Body of pancreas (tissue), 4 donors: ENCODE measurements at regions not wholly inside any gene's neighbourhood (a gene's known extent, or its start where the extent isn't known, plus 50 kb on each side); places are given as distances from the start of the nearest gene placed in this dataset.

Experiments
- POLR2A ChIP-seq, 3 donors: fragments of 450-650 bp; IDR thresholded peaks; one replicate each; pipeline ENCODE4 v1.6.1; 2016; ENCODE audit warnings: antibody characterized with exemption in 3 of 3, mild to moderate bottlenecking in 2 of 3
- TF ChIP-seq, protein P1 (sequence below), 7 experiments: fragments of 450-650 bp in 4 of 7; fragments of 200-600 bp in 3 of 7; sonication (generic) in 3 of 7; IDR thresholded peaks; one replicate each; pipeline ENCODE4 v1.5.1; 2016 to 2019; ENCODE audit warnings: antibody characterized with exemption in 7 of 7

DNA sequence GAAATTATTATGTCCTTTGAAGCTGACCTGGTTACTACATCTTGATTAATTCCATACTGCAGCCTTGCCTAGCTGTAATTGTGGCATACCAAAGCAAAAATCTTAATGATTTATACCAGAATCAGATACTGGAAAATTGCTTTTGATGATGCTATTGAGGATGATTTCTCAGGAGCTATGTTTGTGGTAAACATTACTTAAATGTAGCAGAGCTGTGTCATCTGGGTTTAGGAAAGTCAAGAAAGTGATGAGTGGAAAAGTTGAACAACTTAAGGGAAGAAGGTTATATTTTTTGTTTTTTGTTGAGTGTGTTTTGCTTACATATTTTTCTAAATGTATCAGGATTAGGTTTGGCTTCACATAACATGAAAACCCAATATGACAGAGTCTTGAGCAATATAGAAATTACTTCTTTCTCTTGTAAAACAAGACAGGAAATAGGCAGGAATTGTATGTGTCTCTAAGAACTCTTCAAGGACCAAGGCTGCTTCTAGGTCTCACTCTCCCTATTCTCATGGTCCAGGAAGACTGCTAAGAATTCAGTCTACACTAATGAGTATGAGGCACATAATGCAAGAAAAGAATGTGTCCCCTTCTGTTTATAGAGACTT, 87.6 kb upstream of the MTPN start:
- no peak for TF ChIP-seq POLR2A (IDR thresholded peaks at IDR 0.05)
- TF ChIP-seq, protein P1, sequence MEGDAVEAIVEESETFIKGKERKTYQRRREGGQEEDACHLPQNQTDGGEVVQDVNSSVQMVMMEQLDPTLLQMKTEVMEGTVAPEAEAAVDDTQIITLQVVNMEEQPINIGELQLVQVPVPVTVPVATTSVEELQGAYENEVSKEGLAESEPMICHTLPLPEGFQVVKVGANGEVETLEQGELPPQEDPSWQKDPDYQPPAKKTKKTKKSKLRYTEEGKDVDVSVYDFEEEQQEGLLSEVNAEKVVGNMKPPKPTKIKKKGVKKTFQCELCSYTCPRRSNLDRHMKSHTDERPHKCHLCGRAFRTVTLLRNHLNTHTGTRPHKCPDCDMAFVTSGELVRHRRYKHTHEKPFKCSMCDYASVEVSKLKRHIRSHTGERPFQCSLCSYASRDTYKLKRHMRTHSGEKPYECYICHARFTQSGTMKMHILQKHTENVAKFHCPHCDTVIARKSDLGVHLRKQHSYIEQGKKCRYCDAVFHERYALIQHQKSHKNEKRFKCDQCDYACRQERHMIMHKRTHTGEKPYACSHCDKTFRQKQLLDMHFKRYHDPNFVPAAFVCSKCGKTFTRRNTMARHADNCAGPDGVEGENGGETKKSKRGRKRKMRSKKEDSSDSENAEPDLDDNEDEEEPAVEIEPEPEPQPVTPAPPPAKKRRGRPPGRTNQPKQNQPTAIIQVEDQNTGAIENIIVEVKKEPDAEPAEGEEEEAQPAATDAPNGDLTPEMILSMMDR (IDR thresholded peaks at IDR 0.05): no peak
